Stimulated activated CD4-positive, alpha-beta T cell treated with anti-CD3 and anti-CD28 coated beads, Interleukin-1b, Interleukin-23, amount 100 ng/mL, for 1 hour (primary cell): ENCODE measurements at regions not wholly inside any gene's neighbourhood (a gene's known extent, or its start where the extent isn't known, plus 50 kb on each side); places are given as distances from the start of the nearest gene placed in this dataset.

Experiments
- DNase-seq, 2 donors: peaks; one replicate each; pipeline ENCODE4 v3.0.0-alpha.2; 2020; ENCODE audit warnings: low read depth in 2 of 2

DNA sequence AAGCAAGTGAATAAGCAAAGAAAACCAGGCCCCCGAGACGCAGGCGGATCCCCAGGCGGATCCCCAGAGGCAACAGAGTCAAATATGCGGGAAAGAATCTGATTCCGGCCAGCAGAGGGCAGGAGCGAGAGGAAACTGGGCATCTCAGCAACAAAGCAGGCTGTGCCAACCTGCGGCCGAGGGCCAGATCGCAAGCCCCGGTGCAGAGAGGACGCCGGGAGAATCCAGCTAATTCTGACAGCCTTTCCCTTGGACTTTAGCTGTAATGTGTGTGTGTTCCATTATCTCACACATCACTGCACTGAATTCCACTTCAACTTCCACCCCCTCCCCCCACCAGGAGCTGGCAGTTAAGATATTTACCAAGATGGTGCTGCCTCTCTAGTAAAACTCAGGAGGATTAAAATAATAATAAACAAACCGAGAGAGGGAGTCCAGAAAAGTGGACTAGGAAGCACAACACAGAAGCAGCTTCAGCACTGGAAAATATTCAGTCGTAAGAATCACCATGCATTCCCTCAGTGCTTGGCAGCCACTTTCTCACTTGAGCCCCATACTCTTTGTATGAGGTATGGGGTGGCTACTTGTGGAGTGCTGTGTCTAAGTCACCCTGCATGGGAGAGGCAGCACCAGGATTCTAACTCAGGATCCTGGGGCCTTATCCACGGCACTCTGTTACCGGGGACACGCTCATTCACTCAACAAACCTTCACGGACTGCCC, 66.2 kb upstream of the SNX9 start:
- peak; percentile 55 to 66 for DNase-seq

DNA sequence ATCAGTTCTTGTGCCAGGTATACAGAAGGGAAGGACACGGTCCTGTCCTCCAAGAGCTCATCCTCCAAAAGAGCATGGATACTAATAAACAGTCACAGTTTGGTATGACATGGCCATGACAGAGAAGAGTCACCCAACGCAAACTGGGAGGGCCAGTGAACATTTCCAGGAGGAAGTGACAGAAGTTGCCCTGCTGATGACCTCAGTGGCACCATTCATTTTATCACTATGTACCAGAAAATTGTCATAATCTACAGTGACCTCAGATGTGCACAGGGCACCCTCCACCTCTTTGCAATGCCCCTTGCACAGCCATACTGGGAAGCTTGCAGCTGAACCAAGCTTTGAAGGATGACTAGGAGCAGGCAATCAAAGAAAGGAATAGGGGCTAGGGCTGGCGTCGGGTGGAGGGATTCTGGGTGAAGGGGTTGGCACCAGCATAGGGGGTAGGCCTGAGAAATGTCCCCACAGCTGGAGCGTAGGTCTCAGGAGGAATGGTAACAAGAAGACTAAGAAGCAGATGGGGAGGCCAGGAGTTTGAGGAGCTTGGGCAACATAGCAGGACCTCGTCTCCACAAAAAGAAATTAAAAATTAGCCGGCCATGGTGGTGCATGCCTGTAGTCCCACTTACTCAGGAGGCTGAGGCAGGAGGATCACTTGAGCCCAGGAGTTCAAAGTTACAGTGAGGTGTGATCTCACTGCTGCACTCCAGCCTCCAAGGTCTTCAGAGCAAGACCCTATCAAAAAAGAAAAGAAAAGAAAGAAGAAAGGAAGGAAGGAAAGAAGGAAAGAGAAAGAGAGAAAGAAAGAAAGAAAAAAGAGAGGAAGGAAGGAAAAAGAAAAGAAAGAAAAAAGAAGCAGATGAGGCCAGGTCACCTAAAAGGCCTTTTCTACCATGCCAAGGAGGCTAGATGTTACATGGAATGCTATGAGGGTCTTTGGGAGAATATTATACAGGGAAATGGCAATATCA, 65.3 kb upstream of the SNX9 start:
- no peak for DNase-seq

DNA sequence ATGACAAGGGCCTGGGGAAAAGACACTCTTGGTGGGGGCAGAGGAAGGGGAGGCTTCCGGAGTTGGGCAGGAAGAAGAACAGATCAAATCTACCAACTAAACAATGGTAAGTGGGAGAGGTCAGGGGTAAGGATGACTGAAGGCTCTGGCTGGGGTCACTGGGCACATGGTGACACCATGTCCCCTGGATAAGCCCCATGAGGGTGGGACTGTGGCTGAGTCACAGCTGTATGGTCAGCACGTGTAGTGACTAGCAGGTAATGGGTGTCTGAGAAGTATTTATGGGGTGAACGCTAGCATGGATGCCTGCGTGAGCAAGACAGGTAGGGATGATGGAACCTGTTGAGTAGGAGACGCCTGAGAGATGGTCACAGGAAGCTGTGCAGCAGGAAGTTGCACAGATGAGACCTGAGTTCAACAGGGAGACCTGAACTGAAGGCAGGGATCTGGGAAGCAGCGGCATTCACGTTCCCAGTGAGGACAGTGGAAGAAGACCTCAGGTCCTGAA, 64.5 kb upstream of the SNX9 start:
- no peak for DNase-seq

DNA sequence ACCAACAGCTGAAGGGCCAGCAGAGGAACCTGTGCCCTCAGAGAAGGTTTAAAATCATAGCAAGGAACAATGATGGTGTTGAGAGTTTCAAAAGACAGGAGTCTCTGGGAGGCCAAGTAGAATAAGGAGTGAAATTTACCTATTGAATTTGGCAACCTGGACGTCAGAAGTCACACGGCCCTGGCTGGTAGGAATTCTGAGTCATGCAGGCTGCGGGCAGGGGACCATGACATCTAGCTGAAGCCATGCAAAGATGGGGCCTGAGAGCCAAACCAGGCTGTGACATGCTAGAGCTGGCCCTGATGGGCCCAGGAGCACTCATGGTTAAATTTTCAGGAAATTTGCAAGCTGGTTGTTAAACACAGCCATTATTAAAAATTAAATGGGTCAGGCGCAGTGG, 64.0 kb upstream of the SNX9 start:
- no peak for DNase-seq

DNA sequence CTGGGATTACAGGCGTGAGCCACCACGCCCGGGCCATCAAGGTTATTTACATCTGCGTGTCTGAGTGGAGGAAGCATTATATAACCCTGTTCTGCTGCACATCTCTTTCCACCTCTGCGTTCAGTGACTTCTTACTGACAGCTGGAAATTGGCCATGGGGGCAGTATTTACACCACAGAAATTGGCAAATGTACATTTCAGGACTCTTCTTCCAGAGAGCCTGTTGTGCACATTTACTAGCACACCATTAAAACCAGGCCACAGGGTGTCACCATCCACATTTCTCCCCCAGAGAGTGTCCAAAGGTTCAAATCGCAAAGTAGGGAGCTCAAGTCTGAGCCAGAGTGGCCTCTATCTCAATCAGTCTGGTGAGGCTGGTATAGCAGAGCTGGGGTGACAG, 62.9 kb upstream of the SNX9 start:
- DNase-seq: no peak

DNA sequence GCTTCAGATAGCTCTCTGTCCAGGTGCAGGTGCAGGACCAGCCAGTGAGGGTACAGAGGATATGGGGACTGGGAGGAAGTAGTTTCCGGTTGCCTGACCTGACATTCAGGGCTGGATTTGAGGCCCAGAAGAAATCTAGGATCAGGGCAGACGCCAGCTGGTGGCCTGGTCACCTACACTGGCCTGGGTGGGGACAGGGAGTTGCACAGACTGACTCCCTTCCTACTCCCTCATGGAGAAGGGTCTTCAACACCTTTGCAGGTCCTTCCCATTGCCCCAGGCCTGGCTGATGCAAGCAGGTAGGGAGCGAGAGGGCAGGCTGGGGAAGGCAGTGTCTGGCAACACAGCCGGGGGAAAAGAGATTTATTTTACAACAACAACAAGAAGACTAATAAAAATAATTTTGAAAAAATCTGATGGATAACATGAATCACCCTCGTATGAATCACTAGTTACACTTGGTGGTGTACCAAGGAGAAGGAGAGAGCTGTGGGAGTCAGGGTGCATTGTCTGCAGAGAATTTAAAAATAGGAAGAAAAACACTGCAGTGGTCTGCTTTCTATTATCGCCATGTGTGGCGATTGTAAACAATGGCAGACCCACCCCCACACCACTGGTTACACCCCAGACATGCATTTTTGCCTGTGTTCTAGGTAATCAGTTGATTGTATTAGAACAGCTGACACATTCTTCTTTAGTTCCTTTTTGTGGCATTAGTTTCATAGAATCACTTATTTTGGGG, 62.3 kb upstream of the SNX9 start:
- no peak for DNase-seq

DNA sequence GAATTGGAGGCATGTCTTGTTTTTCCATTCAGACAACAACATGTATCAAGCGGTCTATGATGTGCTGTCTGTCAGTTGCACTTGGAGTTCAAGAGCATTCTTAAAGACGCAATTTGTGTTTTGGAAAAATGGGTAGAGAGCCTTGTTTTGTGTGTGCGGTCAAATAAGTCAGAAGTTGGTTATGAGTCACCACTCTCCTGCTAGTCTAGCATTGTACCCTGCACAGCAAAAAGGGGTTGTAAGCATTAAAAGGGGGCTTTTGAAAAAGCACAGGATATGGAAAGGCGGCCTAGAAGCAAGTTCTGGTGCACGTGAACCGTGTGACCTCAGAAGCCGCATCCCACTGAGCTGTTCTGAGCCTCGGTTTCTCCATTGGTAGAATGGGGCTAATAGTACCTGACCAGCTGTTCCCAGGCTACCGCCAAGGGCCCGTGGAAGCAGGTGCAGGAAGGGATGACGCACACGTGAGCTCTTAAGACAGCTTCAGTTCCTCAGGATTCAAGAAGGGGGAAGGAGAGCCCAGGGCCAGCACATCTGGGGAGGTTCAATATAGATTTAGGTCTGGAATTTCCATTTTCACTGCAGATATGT, 61.6 kb upstream of the SNX9 start:
- no peak for DNase-seq

DNA sequence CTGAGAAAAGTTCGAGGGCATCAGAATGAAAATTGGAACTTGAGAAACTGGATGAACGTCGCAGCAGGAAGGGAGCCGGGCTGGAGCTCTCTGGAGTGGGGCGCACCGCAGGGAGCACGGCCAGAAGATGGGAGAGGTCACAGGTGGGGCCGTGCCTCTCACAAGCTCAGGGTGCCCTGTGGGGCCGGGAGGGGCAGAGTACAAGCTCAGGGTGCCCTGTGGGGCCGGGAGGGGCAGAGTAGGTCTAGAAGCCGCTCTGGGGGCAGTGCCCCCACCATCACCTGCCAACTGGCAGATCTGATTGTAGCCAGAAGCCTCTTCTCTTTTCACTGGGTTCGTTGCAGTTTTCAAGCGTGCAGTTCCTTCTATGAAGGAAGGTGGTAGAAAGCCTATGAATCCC, 61.1 kb upstream of the SNX9 start:
- no peak for DNase-seq

DNA sequence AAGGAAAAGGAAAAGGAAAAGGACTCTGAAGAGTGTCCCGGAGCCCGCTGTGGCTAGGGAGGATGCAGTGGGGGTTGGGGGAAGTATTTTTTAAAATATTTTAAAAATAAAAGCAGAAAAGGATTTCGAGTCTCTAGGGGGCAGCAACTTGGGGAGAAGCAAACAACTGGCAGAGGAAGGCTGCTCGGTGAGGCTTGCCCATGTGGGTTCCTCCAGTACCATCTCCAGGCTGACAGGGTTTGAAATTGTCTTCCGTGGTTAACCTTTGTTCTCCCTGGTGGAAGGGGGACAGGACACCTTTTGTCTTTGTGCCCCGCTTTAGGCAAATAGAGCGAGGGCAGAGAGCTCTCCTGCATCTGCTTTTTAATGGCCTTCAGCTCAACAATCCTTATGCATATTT, 60.4 kb upstream of the SNX9 start:
- DNase-seq: no peak

DNA sequence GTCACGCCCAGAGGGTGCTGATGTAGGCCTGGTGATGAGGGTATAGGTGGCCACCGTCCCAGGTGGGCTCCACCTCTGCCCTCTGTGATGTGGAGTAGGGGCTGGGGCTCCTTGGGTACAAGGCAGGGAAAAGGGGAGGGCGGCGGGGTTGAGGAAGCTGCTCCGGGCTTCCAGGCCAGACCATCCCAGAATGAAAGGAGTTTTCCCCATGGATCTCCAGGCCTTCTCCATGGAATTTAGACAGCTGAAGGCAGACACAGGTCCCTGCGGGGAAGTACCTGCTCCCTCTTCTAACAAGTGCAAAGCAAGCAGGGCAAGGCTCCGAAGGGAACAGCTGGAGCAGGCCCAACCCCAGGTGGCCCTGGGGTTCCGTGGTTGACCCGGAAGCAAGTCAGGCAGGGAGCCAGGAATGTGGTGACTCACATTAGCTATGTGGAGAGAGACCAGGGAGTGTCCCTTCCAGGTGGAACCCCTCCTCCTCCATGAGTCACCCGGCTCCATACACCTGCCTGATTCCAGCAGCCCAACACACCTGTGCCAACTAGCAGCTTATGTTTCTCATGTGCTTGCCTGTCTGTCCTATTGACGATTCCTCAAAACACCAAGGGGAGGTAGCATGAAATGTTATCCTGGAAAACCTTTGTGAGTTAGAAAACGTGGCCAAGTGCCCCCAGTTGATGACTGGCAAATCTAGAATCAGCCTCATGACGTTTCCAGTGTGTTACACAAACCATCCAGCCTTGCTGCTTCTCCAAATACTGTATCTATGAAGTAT, 59.7 kb upstream of the SNX9 start:
- no peak for DNase-seq

DNA sequence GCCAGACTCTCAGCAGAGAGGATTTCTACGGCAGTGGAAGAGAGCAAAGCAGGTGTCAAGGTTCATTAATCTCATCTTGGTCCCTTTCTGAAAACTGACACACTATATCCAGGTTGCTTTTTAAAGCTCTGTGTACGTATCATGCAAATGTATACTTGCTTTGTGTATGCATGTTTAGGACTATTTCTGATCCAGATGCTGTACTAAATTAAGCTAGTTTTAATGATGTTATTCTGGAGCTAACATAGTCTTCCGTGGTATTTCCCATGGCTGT, 59.2 kb upstream of the SNX9 start:
- no peak for DNase-seq

DNA sequence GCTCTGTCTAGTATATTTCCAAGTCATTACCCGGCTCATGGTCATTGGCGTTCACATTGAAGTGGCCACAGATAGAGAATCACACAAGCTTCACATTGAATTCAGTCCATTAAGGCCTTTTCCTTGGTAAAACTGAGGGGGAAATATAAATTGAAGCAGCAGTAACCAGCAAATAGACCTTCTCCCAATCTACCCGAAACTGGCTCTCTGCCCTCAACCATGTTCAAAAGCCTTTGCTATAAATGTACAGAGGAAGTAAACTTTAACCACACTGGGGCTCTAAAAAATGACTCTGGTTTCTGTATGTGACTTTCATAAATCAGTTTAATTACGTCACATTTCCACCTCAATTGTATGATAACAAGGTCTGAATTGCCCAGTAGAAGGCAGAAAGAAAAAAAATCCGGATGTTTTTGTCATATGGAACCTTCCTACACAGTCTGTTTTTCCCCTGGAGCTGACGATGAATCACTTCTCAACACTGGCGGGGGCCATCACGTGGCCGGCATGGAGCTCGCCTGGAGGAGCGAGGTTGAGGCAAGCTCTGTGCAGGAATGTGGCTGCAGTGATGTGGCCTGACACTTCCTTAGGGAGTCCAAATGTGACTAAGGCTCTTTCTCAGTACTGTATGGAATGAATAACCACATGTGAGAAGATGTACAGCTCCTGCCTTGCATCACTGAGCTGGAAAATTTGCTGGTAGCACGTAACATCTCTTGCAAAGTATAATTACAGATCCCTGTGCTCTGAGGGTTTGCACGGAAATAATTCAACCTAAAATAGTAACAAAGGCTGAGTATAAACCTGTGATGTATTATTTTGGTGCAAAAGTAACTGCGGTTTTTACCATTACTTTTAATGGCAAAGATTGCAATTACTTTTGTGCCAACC, 58.6 kb upstream of the SNX9 start:
- DNase-seq: peak; percentile 50 to 61

DNA sequence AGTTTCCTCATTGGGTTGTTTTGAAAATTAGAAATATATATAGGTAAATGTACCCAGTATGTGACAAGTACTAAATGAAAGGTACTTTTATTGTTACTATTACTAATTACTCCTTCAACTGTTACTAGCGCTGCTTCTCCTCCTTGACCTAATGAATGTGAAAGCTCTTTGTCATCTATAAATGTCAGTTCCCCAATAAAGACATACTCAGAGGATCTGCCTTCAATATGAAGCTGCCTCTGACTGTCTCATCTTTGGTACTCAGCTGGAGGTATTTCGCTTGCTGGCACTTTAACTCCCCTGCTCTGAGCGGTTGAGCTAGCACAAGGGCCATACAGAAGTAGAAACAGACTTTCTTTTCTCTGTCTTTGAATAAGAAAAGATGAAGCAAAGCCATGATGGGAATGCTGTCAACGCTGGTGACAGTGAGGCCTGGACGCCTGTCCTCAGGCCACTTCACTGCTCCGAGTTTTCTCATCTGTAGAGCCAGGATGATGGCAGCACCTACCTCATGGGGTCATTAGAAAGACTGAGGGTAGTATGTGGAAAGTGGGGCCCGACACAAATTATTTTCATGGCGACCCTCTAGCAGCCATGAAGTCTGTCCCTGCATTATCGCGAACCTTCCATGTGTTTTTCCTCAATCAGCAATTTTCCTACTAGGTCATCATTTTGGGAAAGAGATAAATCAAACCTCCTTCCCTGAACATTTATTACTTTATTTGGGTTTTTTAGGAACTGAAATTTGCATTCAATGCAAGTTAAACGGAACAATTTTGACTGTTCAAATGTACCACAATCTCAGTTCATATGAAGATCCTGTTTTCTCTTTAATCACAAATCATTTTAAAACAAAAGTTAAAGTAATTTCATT, 55.9 kb upstream of the SNX9 start:
- no peak for DNase-seq

DNA sequence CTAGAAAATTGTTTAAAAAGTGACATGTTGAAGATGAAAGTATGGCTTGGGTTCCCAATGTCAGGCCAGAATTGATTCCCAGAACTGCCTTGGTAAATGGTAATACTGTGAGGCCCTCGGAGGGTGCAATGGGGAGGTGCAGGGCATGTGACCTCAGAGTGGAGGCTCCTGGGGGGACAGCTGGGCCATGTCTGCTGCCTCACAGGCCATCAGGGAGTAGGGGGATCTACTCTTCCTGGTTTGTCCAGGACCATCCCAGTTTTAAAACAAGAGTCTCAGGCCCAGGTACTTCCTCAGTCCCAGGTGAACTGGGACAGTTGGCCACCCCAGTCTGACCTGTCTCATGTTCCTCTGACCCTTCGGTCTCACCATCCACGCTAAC, 55.3 kb upstream of the SNX9 start:
- DNase-seq: no peak

DNA sequence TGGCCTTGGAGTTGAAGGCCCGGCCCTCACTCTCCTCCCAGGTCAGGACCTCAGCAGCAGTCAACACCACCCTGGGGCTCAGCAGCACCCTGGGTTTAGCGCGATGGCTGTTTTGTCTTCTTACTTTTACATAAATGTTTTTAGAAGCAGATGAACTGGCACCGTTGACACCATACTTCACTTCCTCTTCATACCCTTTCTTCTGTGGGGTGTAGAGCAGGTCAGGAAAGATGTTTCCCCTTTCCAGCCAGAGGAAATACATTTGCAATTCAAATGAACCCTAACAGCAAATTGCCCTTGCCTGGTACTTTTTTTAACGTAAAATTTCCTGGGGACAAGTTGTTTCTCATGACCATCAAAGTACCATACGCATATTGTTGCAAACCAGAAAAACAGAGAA, 54.7 kb upstream of the SNX9 start:
- no peak for DNase-seq

DNA sequence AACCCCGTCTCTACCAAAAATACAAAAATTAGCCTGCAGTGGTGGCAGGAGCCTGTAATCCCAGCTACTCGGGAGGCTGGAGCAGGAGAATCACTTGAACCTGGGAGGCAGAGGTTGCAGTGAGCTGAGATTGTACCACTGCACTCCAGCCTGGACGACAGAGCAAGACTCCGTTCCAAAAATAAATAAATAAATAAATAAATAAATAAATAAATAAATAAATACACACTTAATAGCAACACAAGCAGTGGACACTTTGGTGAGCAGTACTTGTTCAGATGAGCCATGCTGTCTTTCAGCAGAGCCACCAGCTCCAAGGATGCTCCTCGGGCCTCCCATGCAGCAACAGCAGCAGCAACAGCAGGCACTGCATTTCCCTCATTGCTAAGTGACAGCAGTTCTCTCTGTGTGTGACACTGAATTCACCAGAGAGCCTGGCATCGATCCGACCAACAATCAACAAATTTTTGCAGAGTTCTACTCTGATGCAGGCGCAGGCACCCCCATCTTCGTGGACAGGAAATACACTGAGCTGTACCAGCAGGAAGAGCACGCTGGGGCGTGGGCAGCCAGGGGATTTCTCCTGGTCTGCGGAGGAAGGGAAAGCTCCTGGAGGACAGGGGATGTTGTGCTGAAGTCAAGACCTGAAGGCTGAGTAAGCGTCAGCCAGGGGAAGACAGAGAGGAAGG, 54.0 kb upstream of the SNX9 start:
- DNase-seq: no peak

DNA sequence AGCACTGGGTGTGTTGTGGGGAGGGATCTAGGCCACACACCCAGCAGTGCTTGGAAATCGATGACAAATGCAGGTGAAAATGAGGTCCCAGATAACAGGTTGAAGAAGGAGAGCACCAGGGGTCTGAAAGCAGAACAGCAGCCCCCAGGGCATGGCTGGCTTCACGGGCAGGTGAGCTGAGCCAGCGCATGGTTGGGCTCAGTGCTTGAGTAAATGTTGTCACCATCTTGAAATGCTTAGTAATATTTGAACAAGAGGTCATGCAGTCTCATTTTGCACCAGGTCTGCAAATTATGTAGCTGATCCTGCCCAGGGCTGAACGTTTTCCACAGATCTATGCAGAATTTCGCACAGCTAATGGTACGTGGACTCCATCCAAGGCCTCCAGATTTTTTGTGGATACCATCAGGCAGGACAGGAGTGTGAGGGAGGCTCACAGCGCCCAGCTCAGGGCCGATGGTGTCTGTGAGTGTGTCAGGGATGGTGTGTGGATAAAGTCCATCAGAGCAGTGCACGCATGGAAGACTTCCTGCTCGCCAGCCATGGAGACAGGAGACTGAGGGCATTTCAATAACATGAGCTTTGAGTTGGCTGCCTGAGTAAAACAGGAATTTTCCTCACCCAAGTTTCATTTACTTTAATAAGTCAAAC, 53.1 kb upstream of the SNX9 start:
- DNase-seq: no peak

DNA sequence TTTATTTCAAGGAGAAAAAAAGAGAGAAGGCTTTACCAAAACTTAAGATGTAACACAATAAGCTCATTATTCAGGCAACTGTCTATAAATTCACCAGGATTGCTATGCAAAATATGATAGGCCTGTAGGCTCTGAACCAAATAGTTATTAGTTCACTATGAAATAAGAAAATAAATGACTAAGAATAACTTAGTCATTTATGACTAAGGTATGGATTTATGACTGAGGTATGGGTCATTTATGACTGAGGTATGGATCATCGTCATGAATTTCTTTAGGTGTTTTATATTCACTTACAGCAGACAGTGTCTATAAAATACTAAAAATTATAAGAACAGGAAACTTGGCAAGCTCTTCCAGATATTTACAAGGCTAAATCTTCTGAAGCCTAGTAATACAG, 52.1 kb upstream of the SNX9 start:
- no peak for DNase-seq
